GM12865 (cell line): ENCODE measurements at regions not wholly inside any gene's neighbourhood (a gene's known extent, or its start where the extent isn't known, plus 50 kb on each side); places are given as distances from the start of the nearest gene placed in this dataset.
"Not testable (repeated sequence)": the region's sequence is repeated elsewhere in the genome, so short reads cannot be mapped to it uniquely, and the experiment has no call there.

ENCODE experiments used
- DNase-seq: peaks from one replicate; pipeline ENCODE4 v3.0.0; 2010; ENCODE audit warnings: low read depth
- H3K4me3 ChIP-seq: 2 replicates; pipeline ENCODE4 v1.5.1; 2011; ENCODE audit warnings: mild to moderate bottlenecking, low read depth, low read length, control low read depth
- CTCF ChIP-seq: IDR thresholded peaks from 2 replicates; pipeline ENCODE4 v1.5.1; 2011; ENCODE audit warnings: low read length, control low read depth, low read depth, inconsistent platforms; ENCODE audit not compliant: insufficient read depth; ENCODE audit errors: missing control alignments

- TF ChIP-seq CTCF = no peak
- H3K4me3 ChIP-seq = no peak overlapping the region
- DNase-seq = no peak
These were observed 525.0 kb downstream of the ZEB2 start for GRCh38 chr2:143994961-143995360.

DNA sequence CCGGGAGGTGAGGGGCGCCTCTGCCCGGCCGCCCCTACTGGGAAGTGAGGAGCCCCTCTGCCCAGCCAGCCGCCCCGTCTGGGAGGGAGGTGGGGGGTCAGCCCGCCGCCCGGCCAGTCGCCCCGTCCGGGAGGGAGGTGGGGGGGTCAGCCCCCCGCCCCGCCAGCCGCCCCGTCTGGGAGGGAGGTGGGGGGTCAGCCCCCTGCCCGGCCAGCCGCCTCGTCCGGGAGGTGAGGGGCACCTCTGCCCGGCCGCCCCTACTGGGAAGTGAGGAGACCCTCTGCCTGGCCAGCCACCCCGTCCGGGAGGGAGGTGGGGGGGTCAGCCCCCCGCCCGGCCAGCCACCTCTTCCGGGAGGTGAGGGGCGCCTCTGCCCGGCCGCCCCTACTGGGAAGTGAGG, 528.3 kb downstream of the ZEB2 start:
- not testable (repeated sequence) for DNase-seq, H3K4me3 ChIP-seq

GRCh38 chr2:143988082-143988481, 531.8 kb downstream of the ZEB2 start:
- no peak for TF ChIP-seq CTCF
- no peak overlapping the region for H3K4me3 ChIP-seq
- no peak for DNase-seq

DNA sequence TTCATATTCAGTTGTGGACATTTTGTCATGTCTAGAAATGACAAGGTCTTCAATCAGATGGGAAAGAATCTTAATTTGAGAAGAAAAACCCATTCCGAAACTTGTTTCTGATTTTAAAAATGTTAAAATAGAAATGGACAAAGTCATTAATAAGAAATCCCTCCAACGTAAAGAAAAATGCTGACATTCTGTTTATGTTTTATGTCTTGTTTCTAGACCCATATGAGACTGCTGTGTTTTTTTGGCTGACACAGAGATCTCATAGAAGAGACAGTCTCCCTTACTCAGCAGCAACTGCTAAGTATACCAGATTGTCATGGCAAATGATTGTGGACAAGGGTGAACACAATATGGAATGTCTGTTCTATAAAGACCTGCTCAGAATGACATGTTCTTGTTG, 538.5 kb downstream of the ZEB2 start:
- TF ChIP-seq CTCF = no peak
- no peak for DNase-seq
- no peak overlapping the region for H3K4me3 ChIP-seq

DNA sequence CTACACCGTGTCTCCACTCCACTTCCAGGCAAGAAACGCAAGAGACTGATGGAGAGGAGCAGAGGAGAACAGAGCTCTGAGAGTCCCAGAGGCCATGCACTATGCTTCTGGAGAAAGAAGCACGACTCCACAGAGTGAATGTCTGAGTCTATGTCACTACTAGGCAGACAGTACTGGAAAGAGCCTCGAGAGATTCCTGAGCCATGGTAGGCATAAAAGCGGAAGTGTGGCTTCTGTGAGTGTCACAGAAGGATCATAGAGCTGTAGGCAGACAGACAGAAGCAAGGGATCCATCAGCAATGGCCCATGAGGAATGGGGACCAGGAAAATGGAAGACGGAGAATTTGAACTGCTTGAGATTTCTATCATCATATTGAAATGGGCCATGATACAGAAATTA, 542.6 kb downstream of the ZEB2 start:
- no peak for TF ChIP-seq CTCF
- no peak for DNase-seq
- H3K4me3 ChIP-seq = no peak overlapping the region

GRCh38 chr2:143975216-143975615, 544.7 kb downstream of the ZEB2 start:
- TF ChIP-seq CTCF = no peak
- H3K4me3 ChIP-seq = no peak overlapping the region
- no peak for DNase-seq

DNA sequence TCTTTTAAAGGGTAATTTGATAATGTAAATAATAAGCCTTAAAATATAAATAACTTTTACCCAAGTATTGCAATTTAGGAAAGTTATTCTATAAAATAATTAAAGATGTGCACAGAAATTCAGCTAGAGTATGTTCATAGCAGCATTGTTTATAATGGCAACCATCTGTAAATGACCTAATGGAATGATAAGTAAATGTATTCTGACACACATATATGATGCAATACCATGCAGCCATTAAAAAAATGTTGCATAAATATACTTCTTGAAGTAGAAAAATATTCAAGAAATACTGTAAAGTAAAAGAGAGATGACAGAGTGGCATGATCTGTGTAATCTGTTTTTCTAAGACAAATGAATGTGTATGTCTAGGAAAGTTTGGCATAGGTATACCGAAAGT, 545.7 kb downstream of the ZEB2 start:
- no peak overlapping the region for H3K4me3 ChIP-seq
- DNase-seq = no peak
- no peak for TF ChIP-seq CTCF

DNA sequence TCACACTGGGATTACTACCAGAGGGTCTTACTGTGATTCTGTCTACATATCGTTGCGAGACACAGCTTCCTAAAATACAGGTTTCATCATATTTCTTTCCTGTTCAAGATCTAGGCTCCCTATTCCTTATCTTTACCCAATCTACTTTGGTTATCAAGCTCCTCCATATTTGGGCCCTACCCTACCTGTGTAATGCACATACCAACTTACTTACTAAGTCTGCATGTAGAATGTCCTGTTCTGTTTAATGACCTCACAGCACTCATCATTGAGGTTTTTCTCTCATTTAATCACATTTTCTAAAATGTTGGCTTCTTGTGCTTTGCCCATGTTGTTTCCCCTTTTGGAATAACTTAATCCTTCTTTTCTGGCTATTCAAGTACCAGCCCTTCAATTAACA, 551.1 kb downstream of the ZEB2 start:
- H3K4me3 ChIP-seq = no peak overlapping the region

More for the DNA sequence above, 551.1 kb downstream of the ZEB2 start:
- DNase-seq = no peak
- TF ChIP-seq CTCF = no peak
